GM18861 (cell line): ENCODE measurements at regions not wholly inside any gene's neighbourhood (a gene's known extent, or its start where the extent isn't known, plus 50 kb on each side); places are given as distances from the start of the nearest gene placed in this dataset.

Experiments
- ATAC-seq: cut with Tn5 transposase; IDR thresholded peaks from one replicate; pipeline ENCODE4 v1.9.1; 2021; ENCODE audit not compliant: unreplicated experiment

- ATAC-seq: no peak
These were observed 213.0 kb downstream of the GLI2 start for GRCh38 chr2:120948662-120949011.

DNA sequence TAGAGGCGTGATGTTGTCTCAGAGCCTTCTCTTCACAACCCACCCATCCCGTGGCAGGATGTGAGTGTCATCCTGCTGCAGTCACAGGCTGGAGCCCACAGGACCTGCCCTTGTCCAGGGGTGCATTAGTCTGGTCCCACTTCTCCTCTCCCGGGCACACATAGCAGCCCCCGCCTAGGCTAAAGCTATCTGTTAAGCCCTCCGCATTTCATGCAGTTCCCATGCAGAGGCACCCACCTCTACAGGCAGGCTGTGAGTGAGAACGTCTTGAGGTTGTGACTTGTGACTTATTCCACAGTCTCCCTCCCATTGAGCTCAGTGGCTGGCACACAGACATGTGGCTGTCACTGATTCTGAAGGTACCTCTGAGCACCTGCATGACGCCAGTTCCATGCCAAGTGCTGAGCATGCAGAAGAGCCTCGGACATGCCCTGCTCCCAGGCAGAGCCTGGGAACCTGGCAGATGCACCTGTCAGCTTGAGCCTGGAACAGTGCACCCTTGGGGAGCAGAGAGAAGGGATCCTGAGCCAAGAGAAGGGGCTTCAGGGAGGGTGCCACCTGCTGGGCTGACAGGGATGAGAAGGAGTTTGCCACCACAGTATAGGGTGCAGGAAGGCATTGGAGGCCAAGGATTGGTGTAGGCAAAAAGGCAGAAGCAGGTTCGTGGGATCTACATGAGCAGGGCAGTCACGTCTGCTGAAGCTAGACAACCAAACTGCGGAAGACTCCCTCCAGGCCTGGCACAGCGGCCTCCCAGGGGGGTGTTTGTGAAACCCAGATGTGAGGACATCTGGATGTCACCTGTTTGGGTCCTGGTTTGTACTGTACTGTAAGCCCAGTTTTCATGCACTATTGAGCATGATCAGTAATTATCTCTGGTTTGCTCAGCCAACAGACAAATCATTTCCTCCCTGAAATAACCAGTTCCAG, 213.6 kb downstream of the GLI2 start:
- peak; percentile 47 for ATAC-seq

DNA sequence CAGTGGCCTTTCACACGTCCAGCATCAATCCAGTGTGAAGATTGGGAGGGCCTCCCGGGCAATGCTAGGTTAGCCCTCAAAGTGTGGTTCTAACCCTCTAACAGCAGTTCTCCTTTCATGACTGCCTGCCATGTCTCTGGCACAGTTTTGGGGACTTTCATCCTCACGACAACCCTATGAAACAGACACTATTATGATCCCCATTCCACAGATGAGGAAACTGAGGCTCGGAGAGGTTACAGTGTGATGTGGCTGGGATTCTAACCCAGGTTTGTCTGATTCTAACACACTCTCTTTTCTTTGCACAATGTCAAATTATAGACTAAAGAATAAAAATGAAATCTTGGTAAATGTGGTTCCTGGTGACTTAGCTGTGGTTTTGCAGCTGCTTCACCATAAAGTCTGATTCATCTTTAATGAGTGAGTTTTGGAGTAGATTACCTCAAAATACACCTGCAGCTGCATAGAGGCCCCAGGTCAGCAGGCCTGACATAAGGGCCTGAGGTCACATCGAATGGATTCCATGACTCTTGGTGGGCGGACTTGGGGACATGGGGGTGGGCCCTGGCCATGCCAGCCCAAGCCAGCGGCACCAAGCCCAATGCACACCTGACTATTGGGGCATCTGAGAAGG, 214.4 kb downstream of the GLI2 start:
- ATAC-seq: no peak

DNA sequence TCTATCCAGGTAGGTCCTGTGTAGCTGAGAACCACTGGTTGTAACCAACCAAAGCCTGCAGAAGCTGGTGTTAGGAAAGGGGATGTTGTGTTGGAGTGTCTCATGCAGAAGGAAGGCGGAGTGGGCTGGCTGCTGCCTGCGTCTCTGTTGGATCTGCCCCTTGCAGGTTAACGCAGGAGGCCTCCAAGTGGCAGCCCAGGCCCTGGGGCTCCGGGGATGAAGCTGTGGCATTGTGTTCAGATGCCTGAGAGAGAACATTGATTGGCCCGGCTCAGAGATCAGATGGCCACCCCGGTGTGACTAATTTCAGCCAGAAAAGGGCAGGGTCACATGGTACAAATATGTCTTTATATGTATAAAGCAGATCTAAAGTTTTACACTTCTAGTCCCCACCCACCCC, 216.0 kb downstream of the GLI2 start:
- no peak for ATAC-seq

DNA sequence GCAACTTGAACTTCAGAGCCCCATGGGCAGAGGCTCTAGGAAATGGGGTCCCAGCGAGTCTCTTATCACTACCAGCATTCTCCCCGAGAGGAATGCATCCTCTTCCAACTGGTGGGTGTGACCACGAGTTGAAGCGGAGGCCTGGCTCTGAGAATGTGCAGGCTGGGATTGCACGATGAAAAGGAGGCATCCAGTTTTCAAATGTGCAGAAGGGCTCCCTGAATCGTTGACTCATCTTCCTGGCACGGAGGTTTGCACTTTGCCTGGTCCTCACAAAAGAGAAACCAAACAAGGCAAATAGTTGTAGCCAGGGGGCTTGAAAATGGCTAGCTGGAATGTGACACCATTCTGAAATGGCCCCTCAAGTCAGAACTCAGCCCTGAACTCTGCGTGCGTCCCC, 216.7 kb downstream of the GLI2 start:
- no peak for ATAC-seq

- no peak for ATAC-seq
These were observed 217.5 kb downstream of the GLI2 start for GRCh38 chr2:120953066-120953756.

- no peak for ATAC-seq
These were observed 218.3 kb downstream of the GLI2 start for GRCh38 chr2:120953843-120954584.

DNA sequence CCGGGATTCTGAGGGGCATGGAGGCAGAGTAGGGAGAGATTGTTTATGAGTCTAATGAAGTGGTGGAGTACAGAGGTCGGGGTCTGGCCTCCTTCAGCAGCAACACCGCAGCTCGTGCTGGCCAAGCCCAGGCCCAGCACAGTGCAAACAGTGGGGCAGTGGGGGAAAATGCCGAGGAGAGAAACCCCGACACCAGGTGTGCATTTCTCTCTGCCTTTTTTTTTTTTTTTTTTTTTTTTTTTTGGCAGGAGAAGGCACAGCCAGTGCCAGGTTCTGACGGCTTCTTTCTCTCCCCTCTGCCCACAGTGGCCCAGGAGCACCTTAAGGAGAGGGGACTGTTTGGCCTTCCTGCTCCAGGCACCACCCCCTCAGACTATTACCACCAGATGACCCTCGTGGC, 219.3 kb downstream of the GLI2 start:
- no peak for ATAC-seq

DNA sequence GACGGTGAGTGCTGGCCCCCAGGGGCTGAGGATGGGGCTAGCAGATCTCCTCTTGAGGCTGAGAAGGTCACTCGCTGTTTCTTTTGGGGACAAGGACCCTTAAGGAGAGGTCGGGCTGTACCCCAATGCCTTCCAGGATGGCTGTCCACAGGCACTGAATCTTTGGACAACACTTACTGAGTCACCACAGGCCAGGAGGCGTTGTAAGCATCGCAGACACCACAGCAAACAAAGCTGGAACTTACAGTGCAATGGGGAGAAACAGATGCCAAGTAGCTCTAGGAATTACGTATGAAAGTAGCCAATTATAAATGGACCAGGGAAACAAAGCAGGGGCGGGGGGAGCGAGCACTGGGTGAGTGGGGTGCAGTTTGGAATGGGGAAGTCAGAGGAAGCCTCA, 219.8 kb downstream of the GLI2 start:
- no peak for ATAC-seq

DNA sequence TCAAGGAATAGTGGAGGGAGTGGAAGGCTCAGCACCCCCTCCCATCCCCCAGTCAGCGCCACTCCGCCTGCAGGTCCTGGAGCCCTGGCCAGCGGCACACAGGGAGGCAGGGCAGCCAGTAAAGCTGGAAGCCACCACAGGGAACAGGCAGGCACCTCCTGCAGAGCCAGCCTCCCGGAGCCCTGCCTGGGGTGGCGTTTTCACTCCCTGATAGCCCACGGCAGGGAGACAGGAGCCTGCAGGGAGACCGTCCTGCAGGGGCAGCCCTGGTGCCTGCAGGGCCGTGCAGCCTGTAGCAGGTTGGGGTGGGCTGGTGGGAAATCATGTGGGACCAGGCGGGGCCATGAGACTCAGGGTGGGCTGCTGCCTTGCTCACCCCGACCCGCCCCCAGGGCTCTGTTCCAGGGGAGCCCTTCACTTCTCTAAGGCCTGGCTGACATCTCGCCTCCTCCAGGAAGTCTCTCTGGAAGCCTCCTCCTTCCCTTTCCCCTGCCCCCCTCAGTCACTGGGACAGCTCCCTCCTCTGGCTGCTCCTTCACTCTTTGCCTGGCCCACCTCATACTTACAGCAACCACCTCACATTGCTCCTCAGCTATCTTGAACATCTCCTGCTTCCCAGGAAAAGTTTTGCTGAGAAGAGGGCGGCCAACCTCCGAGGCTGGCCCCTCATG, 221.0 kb downstream of the GLI2 start:
- no peak for ATAC-seq

GRCh38 chr2:120957905-120958304, 222.2 kb downstream of the GLI2 start:
- no peak for ATAC-seq

DNA sequence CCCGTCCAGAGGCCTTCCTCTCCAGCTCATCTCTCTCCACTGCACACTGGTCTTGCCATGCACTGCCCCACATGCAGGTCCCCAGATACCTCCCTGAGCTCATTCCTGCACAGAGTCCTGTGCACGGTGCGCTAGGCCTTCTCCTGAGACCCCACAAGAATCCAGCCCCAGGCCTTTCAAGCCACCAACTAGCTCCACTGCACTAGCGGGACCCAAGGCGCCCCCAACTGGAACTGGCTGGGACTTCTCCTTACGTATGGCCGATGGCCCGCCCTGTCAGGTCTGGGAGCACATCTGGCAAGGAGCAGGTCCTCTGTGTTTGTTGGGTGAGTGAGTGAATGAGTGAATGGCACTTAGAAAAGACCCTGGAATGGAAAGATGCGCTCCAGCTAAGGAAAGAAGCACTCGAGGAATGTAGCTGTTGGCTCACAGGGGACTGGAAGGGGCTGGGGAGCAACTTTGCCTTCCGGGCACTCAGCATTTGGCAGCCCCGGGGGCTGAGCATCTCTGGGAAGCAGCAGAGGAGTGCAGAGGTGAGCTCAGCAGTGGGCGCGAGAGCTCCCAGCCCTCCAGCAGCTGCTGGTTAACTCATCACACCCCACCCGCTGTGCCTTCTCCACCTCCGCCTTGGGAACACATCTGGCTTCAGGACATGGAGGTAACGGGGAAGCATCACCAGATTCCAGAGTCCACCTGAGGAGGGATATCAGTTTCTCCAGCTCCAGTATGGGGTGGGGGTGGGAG, 223.1 kb downstream of the GLI2 start:
- ATAC-seq: no peak

GRCh38 chr2:120959426-120959825, 223.8 kb downstream of the GLI2 start:
- no peak for ATAC-seq

- no peak for ATAC-seq
These were observed 225.2 kb downstream of the GLI2 start for GRCh38 chr2:120960770-120961366.

GRCh38 chr2:120961396-120961795, 225.7 kb downstream of the GLI2 start:
- no peak for ATAC-seq

GRCh38 chr2:120963997-120964705, 228.5 kb downstream of the GLI2 start:
- no peak for ATAC-seq

GRCh38 chr2:120964819-120965218, 229.2 kb downstream of the GLI2 start:
- ATAC-seq: no peak

- ATAC-seq: no peak
These were observed 231.0 kb downstream of the GLI2 start for GRCh38 chr2:120966510-120967254.
